ENCODE measurements at regions not wholly inside any gene's neighbourhood (a gene's known extent, or its start where the extent isn't known, plus 50 kb on each side); places are given as distances from the start of the nearest gene placed in this dataset.

DNA sequence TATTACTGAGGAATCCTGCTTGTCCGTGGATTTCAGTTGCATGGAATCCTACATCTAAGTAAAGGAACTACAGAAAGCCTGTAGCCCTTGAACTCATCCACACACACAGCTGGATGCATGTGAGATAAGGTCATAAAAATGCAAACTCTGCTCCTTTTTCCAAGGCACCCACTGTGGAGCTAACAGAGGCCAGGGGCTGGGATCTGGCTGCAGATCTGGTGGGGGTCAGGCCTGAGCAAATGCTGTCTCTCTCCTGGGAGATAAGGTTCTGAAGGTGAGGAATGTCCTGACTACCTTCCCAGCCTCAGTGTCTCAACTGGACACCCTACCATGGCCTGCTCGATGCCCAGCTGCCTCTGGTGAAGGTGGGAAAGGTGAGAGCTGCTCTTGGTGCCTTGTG, 321.5 kb downstream of the LRFN2 start:
- DNase-seq = no peak

DNA sequence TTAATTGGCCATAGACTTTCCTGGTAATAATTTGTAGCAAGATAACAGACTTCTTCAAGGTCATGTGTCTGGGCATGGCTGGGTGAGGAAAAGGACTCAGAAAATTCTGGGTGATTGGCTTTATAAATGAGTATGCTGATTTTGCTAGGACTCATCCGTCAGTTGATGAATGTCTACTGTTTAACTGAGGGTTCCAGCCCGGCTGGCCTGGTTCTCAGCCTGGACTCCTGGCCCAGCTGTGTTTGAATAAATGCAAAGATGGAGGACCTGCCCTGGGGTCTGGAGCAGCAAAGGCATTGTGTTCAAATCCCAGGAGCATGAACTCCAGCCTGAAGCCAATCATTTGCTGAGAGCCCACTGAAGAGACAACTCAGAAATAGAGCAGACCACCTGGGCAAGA, 323.2 kb downstream of the LRFN2 start:
- DNase-seq = no peak

DNA sequence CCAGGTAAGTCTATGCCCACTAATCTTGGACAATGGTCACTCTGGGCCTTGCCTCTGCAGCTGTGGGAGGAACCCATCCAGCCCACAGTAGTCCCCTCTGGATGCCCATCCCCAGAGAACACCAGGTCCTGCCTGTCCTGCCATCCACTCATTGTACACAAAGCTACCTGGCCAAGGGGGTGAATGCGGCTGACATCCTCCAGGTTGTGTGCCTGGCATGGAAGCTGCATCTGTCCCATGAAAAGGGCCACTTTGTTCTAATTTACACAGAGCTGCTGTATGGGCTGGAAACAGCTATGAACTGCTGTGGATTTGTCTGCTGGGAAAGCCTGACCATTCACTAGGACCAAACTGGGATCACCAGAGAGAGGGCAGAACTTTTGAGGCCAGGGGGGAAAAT, 324.8 kb downstream of the LRFN2 start:
- DNase-seq = no peak

DNA sequence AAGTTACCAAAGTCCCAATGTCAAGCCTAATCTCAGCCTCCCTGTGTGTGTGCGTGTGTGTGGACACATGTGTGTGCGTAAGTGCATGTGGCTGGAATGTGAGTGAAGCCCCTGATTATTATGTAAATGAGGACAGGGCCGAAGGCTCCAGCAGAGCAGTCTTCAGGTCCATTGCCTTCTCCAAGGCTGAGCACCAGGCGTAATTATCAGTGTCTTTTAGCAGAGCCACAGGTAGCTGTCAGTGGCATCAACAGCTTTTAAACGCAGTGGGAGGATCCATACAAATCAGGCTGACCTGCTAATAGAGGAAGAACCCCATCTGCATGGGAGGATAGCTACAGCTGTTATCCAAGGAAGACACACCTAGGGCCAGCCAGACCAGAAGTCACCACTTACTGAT, 324.3 kb upstream of the MOCS1 start:
- DNase-seq = no peak

DNA sequence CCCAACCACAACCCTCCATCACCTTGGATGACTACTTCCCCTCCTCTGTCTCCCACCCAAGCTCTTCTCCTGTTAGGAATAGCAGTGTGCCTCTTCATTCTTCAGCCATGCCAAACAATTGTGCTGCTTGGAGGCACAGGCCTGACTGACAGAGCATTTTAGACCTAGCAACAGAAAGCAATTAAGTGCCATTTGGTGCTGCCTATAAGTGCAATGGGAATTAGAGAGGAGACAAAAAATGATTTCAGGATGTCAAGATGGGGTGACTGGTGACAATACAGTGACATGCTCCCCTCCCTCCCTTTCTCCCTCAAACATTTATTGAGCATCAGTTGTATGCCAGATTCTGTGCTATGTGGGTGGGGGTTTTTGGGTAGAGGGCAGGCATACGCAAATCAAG, 322.6 kb upstream of the MOCS1 start:
- DNase-seq = no peak

DNA sequence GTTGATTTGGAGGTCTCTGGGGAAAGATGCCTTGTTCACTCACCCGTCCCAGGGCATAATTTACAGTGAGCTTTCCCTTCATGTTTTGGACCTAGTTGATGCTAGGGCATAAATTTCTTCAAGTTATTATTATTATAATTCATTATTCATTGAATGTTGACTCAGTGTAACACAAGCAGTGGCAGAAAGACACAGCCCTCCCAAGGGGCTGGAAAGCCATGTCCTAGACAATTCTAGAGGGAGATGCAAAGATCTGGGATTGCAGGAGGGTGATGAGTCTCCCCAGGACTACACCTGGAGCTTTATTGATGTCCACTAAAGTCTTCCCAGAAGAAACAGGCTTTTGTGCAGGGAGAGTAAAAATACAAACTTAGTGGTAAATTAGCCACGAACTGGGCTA, 322.0 kb upstream of the MOCS1 start:
- no peak for DNase-seq

DNA sequence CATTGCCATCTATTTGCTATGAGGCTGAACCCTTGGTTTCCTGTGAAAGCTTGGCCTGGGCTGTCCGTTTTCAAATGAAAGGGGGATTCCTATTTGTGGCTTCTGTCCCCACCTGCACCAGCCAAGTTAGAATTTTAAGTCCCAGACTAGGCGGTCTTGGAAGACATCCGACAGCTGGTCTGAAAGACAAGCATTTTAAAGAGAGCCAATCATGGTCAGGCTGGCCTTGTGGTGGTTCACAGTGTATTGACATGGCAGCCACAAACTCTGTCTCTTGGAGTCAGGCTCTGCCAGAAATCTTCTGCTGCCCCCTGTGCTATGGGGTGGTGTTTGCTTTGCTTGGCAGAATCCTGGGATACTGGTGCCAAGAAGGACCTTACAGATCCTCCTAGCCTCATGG, 319.2 kb upstream of the MOCS1 start:
- DNase-seq = no peak

DNA sequence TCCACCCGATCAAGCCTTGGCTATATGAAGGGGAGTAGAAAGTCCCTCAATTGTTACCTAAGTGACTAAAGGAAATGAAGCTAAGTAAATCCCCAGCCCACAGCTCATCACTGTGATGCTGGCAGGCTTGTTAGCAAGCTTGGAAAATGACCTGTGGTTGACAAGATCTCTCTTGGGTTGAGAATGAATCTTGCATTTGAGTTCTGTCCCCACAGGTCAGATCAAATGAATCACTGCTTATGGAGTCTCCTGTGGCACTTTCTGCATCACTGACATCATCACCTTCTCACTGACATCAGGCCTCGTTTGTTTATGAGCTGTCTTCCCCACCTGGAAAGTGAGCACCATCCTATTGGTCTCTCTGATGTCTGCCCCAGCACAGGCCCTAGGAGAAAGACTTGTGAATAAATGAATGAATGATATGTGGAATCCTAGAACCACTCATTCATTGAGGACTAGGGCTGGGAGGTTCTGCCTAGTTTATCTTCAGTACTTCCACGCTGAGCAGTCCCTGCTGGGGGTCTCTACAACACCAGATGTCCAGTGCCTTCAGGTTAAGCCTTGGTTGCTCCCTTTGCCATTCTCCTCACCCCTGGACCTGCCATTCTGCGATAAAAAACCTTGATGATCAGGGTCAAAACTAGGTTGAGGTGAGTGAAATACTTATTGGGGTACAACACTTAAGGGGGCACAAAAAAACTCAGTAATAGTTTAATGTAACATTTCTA, 318.4 kb upstream of the MOCS1 start:
- DNase-seq = no peak

DNA sequence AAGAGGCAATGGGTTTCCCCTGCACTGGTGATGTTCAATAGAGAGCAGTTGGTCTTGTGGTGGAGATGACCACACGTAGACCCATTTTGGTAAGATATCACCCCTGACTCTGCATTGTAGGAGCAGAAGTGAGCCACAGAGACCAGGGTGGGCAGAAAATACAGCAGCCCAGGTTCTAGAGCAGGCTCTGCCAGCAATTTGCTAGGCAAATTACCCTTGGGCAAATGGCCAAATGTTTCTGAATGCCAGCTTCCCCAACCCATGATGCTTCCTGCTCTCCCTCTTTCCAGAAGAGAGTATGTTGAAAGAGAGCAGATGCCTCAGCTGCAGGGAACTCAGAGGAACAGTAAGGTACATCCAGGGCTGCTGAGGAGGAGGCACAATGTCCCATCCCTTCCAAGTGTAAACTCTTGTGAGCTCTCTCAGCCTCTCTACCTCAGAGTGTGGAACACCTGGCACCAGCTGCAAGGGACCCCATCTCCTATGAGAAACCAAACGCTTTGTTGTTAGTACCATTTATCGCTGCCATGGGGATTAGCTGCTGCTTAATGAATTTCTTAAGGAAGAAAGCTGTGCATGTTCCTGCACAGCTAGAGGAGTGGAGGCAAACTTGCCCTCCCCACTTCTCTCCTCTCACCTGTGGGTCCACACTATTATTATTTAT, 317.5 kb upstream of the MOCS1 start:
- no peak for DNase-seq

DNA sequence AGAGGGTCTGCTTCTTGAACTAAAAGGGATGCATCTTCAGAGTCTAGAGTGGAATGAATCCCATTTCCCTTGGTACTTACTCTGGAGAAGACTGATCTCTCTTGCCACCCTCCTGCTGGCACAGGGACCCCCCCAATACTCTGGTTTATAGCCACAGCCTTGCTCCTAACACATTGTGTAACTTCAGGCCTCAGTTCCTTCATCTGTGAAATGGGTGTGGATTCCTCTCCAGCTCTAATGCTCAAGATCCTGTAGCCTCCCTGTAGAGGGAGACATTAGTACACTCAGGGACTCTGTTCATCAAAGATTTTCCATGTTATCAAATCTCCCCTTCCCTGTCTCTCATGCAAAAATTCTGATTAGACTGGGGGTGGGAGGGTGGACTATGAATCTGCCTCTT, 315.7 kb upstream of the MOCS1 start:
- no peak for DNase-seq

DNA sequence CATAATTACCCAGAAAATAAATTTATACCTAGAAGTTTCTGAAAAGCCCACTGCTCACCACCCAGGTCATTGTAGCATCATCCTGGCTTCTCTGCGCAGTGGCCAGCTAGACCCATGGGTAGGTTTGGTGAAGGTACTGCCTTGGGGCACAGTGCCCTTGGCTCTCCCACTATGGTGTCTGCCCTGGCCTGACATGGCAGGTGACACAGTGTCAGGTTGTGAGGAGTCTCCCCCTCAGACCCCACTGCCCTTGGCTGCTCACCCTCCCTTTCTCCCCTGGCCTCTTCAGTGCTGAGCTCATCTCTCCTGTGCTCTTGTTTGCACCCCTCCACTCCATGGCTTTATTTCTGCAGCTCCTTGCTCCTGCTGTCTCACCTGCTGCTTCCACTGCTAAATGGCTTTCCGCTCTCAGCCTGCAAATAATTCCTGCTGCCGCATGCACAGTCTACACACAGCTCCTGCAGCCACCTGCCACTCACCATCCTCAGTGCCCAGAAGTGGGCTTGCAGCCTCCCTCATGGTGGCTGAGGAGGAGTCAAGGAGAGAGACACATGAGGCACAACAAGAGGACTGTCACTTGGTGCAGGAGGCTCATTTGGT, 313.4 kb upstream of the MOCS1 start:
- no peak for DNase-seq

DNA sequence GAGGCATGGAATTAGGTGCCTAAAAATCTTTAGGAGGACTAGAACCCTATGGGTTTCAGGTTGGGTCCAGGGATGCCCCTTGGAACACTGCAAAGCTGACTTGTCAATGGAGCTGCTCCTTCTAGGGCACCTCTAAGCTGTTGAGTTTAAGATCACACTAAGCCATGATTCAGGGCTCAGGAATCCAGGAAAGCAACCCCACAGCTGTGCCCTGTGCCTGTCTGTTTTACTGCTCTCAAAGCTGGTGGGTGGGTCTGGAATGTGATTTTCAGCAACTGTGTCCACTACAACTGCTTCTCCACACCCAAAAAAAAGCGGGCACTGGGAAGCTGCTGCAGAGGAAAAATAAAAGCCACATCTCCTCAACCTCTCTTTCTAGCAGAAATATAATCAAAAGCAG, 310.4 kb upstream of the MOCS1 start:
- no peak for DNase-seq

DNA sequence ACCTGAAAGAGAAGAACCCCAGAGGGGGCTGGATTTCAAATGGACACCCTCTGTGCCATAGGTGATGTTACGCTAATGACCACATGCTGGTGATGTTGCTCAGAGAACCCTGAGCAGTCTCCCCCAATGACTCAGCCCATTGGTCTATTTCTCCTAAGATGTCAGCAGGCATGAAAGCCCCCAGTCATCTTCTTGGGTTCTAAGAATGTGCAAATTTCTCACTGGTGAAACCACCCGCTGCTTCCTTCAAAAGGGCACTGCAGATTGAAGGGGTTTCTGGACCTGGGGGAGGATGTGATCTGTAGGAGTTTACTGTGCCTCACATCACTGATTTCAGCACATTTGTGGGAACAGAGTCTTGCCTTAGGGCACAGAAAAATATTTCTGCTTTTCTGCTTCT, 298.4 kb upstream of the MOCS1 start:
- no peak for DNase-seq

DNA sequence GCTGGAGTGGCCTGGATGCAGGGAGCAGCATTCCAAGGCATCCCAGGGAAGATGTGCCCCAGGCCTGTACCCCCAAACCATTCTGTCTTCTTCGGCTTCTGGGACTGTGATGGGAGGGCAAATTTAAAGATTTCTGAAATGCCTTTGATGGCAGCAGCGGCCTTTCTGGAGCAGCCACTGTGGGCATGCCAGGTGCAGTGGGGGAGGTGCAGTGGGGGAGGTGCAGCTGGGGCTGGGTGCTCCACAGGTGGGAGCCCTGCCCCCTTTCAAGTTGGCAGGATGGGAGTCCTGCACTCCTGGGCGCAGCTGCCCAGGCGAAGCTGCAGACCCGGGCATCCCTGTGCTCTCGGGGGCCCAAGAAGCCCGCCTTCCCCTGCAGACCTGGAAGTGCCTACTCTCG, 293.5 kb upstream of the MOCS1 start:
- no peak for DNase-seq

DNA sequence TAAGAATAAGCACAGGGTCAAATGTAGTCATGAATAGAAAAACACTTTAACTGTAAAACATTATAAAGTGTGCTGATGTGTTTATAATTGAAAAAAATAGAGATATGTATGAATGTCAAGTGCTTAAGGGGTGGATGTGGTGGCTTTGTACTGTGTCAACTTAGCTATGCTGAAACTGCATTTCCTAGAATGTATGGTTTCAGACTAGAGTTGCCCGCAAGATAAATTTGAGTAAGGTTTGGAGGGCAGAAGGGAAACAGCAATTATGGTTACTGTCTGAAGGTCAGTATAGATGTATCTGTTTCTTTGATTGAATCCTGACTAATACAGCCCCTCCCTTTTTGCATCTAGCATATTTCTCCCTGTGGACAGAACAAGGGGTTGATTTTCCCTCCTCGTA, 288.1 kb upstream of the MOCS1 start:
- no peak for DNase-seq

DNA sequence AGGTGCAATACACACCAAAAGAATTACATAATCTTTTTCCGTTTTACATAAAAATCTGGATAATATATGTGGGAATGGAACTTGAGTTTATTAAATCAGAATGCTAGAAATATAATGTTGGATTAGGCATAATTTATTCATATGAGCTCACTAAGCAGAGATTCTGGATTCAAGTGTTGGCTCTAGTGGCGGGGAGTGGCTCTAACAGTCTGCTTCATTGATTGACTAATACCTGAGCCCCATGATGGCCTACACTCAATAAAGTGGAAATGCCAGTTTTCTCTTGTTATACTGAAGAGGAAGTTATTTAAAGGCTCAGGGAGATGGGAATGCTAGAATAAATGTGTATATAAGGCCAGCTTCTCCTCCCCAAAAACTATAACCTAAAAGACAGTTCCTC, 285.5 kb upstream of the MOCS1 start:
- no peak for DNase-seq

DNA sequence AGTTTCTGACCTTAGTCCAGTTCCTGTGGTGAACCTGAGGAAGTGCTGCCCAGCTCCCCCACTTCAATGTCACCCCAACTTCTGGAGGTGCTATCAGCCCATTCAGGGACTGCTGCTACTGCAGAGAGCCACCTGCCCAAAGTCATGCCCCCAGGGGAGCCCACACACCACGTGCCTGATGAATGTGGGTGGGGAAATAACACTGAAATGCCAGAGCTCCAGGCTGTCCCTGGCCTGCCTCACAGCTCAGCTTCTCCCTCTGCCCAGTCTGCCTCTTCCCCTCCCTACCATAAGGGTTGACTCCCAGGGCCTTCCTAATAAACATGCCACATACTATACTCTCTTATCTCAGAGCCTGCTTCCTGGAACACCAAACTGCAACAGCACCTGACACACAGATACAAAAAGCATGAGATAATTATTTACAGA, 276.4 kb upstream of the MOCS1 start:
- no peak for DNase-seq

DNA sequence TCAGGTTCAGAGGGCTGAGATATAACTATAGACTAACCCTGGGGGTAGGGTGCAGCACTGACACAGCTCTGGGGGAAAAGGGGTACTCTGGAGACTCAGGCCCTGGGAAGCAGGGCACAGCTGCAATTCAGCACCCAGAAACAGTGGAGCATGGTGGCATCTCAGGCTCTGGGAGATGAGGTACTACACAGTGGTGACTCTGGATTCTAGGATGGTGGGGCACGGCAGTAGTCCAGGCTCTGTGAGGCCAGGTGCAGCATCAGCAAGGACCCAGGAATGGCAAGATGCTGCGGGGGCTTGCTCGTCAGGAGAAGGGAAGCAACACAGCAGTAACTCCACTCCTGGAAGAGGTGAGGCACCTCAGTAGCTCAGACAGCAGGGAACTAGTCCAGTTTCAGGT, 271.5 kb upstream of the MOCS1 start:
- no peak for DNase-seq

DNA sequence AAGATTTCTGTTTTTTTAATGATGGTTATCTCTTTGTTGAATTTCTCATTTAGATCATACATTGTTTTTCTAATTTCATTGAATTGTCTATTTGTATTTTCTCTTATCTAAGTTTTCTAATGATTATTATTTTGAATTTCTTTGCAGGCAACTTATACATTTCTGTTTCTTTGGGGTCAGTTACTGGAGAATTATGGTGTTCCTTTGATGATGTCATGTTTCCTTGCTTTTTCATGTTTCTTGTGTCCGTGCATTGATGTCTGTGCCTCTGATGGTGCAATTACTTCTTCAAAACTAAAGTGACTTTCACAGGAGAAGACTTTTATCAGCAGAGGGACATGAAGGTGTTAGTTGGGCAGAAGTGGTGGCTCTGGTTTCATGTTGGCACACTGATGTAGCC, 270.7 kb upstream of the MOCS1 start:
- no peak for DNase-seq

DNA sequence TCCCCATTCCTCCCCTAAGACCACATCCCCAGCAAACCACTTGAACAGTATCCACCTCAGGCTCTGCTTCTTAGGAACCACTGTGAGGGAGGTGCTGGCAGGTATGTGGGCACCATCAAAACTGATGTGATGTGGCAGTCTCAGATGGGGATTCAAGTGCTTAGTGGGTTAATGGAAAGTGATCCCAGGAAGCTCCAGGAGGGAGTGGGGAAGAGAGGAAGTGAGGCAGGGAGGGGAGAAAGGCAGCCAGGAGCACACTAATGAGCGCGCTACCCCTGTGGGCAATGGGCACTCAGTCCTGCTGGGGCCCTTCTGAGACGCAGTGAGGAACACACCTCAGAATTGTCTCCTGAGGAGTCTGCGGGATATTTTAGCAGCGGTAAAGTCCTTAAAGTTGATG, 263.1 kb upstream of the MOCS1 start:
- no peak for DNase-seq

DNA sequence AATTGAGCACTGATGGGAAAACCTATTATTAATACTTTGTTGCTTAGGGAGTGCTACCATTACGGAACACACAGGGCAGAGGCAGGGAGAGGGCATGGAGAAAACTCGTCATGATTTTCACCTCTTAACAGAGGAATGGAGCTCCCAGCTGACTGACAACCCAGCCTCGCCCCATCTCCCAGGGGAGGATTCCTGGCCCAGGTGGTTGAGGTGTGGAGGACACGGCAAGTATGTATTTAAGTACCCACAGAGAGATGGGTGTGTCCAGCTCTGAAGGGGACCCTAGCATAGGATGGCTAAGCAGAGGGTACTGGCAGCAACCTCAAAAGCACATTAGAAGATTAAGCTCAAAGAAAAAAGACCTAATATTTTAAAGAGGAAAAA, 261.9 kb upstream of the MOCS1 start:
- no peak for DNase-seq

DNA sequence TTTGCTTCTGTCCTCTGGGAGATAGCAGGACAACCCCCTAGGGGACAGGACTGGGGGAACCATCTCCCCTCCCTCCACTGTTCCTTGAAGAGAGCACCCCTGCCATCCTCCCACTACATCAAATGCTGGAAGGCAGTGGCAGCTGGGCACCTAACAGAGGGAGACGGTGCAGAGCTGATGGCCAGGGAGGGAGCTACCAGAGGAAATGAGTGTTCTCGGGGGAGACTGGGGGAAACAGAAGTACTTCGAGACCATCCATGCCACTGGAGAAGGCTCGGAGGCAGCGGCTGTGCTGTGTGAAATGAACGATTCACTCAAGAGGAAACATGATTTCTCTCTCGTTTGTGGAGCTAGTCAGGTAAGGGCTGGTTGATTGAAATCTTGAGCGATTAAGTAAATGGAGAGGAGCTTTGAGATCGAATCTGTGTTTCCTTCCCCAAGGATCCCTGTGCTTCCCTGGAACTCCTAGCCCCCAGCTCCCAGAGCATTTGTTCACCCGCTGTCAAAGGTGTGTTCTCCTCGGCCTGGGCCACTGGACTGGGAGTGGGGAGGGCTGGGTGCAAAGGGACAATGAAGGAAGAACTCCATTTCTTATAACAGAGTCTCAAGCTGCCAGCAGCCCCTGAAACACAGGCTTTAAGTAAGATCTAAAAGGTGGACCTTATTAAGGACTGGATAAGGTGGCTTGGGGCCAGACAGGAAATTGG, 261.3 kb upstream of the MOCS1 start:
- no peak for DNase-seq

DNA sequence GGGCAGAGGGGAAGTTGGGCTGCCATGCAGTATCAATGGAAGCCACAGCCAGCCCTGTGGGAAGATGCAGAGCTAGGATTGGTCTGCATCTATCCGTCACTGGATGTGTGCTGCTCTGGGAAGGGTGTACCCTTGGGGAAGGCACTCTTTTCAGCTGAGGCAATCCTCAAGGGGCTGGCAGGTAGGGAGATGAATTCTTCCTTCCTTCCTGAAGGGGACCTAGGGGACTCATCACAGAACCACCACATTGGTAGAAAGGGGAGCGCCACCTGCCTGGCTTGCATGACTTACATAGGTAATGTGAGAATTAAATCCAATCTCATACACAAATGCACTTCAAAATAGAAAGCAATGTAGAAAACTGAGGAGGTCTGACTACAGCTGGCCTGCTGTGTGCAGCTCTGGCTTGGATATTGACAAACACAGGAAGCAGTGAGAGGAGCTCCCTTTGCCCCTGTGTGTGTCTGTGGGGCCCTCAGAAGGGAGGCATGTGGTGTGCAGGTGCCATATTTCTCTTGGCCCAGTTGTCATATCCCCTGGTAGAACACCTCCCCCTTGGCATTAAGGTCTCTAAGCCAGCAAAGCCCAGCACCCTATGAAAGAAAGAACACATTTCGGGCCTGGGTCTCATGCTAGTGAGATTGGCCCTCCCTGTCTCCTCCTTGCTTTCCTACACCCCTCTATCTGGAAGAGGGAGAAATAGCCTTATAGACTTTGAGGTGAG, 260.3 kb upstream of the MOCS1 start:
- no peak for DNase-seq
